Renal cortical epithelial cell (primary cell): ENCODE measurements at regions not wholly inside any gene's neighbourhood (a gene's known extent, or its start where the extent isn't known, plus 50 kb on each side); places are given as distances from the start of the nearest gene placed in this dataset.
A peak's percentile ranks its signal among the peaks of the same experiment; 100 is the strongest.

Experiments used
- DNase-seq: peaks from one replicate; pipeline ENCODE4 v3.0.0-alpha.2; 2011; ENCODE audit warnings: low read depth

- no peak for DNase-seq
Observed at GRCh38 chr21:24737296-24737850, 869.9 kb downstream of the MRPL39 start.

DNA sequence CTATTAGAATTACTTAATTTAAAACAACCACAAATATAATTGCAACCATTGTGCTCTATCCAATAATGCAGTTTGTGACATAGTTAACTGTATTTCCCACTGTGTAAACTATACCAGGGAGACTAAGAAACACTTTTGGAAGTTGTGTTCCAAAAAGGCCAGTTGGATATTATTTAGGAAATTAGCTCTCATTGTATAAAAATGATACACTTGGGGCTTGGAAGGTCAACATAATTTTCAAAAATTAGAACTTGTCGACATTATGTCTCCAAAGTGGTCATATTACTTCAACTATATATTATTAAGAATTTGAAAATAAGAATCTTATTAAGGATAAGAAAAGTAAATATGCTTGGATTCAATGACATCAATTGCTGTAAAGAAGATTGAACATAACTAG is 876.6 kb downstream of the MRPL39 start:
- DNase-seq: no peak

DNA sequence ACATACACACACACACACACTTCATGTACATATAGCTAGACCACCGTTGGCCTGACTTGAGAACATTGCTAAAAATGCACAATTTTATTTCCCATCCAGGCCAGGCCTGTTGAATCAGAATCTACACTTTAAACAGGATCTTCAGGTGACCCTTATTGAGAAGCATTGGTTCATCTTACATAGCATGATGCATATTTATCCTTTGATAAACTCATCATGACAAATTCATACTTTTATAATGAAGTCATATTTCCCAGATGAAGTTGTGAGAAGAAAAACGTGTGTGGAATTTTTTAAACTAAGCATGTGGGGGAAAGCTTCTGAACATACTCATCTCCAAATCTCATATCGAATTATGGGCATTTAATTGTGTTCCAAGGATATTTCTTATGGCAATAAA is 877.7 kb downstream of the MRPL39 start:
- DNase-seq: no peak

- peak; percentile 51 for DNase-seq
Observed at GRCh38 chr21:24727803-24728440, 879.4 kb downstream of the MRPL39 start.

DNA sequence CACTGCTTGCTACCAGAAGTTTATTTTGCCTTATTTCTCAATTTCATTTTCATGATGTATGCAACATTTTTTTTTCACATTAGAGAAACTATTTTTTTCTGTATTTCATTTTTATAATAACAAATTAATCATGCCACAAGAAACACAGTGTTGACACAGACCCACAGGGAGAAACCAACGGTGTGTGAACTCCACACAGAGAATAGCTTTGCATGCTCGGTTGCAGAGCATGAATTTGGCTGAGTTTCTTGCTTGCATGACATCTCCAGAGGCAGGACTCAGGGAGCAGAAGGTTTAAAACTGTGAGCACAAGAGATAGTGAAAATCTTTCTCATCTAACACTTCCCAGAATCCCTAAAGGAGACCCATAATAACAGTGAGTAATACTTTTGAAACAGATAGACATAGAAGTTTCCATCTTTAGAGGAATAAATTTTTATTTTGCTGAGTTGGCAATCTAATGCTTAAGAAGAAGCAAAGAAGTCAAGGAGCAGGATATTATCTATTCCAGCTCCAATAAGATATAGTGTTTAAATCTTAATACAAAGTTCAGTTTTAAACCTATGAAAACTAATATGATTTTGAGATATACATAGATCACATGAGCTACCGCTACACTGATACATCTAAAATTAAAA is 890.9 kb downstream of the MRPL39 start:
- DNase-seq: peak; percentile 62

GRCh38 chr21:24714646-24715200 is 892.6 kb downstream of the MRPL39 start:
- no peak for DNase-seq

- DNase-seq: peak; percentile 9
Observed at GRCh38 chr21:24705201-24705600, 902.1 kb downstream of the MRPL39 start.

DNA sequence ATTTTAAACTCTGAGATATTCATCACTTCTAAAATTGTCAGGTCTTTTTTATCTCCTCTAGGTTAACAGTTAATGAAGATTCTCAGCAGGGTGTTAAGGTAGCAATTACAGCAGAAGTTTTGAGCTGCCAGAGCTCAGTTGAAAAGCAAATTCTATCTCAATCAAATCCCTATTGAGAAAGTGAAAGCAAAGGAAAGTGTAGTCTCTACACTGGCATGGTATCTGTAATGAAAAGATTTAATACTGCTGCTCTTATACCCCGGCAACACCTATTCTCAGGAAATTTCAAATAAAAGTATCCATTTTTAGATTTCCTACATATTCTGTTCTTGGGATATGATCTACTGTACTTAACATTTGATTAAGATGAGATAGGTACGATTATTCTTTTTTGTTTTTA is 913.5 kb downstream of the MRPL39 start:
- no peak for DNase-seq

DNA sequence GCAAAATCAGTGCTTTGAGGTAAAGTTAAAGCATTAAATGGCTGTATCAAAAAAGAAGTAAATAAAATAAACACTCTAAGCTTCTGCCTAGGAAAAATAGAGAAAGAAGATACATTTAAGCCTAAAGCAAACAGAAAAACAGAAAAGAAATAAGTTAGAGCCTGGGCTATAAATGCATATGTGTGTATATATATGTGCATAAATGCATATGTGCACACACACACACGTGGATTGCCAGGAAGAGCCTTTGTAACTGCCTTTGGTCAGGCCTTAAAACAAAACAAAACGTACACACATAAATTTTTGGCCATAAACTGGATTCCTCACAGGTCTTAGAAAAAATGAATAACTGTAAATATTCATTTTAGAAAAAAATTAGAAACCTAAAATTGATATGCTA is 925.8 kb downstream of the MRPL39 start:
- no peak for DNase-seq

GRCh38 chr21:24671901-24672300 is 935.4 kb downstream of the MRPL39 start:
- peak; percentile 12 for DNase-seq

GRCh38 chr21:24658926-24659325 is 948.4 kb downstream of the MRPL39 start:
- DNase-seq: peak; percentile 40

GRCh38 chr21:24658026-24658425 is 949.3 kb downstream of the MRPL39 start:
- peak; percentile 56 for DNase-seq

DNA sequence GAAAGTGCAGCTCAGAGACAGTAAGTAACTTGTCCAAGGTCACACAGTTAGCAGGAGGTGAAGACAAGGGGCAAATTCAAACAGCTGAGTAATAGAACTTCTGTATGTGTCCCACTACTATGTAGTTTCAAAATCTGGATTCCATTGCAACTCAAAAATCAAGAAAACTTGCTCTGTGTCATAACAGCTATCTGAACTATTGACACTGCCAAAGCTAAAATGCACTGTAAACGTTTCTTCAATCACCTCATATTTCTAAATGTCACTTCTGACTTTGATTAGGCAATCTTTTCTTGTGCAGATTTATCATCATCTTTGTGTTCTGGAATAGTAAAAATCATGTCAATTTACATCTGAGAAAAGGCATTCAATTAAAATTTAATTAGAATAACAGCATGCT is 957.6 kb downstream of the MRPL39 start:
- no peak for DNase-seq

DNA sequence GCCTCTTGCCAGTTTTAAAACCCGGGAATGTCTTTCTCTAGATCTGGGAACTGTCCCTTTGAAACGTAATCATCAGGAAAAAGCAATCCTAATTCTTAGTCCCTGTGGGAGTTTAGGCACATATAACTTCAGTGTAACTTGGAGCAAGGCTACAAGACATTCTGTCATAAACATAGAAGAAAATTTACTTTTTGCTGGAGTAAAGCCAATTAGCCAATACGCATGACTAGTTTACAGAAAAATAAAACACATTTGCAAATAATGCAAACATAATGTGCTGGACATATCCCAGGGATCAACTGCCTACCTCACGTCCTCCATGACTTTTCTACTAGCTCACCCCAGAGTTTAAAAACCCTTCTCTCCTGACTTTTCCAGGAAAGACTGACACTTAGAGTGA is 970.6 kb downstream of the MRPL39 start:
- DNase-seq: no peak

DNA sequence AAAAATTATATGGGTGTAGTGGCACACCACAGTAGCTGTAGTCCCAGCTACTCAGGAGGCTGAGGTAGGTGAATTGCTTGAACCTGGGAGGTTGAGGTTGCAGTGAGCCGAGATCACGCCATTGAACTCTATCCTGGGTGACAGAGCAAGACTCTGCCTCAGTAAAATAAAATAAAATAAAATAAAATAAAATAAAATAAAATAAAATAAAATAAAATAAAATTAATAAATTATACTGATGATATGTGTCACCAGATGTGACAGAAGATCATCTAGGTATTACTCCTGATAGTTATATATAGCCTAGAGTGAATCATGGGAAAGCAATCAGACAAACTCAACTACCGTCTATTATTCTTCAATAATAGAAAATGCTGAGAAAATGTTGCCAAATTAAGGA is 972.5 kb downstream of the MRPL39 start:
- no peak for DNase-seq

GRCh38 chr21:24628536-24628935 is 978.7 kb downstream of the MRPL39 start:
- DNase-seq: no peak

DNA sequence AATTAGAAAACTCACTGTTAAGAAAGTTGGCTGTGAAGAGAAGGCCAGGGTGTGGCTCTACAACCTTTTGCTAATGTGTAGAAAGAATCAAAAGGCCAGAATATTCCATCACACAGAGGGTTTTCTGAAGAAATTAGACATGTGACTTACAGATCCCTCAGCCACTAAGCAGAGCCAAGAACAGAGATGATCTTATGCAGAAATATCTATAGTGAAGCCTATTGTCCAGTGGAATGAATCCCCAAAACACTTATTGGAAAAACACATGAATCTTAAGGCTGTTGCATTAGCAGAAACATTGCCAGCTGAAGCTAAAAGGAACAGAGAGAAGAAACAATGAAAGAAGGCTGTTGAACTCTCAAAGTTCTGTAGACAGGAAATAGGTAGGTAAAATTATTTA is 979.2 kb downstream of the MRPL39 start:
- no peak for DNase-seq

DNA sequence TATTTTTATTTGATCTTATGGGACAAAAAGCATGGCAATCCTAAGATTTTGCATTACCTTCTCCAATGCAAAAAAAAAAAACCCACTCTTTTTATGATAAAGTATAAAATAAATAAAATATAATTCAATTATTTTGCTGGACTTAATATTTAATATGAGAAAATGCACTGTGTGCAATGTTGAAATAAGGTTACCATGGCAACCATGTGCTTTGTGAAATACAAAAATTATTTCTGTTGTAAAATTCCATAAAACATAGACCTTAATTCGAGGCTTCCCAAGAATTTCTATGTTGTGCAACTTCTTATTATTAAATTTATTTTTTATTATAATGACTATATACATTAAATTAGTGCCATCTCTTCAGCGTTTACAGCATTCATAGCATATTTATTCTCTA is 989.5 kb downstream of the MRPL39 start:
- DNase-seq: no peak

GRCh38 chr21:24594082-24594481 is 1013.2 kb downstream of the MRPL39 start:
- no peak for DNase-seq

- no peak for DNase-seq
Observed at GRCh38 chr21:24590261-24590660, 1017.0 kb downstream of the MRPL39 start.

- no peak for DNase-seq
Observed at GRCh38 chr21:24583473-24583872, 1023.8 kb downstream of the MRPL39 start.

- no peak for DNase-seq
Observed at GRCh38 chr21:24577301-24577700, 1030.0 kb downstream of the MRPL39 start.

DNA sequence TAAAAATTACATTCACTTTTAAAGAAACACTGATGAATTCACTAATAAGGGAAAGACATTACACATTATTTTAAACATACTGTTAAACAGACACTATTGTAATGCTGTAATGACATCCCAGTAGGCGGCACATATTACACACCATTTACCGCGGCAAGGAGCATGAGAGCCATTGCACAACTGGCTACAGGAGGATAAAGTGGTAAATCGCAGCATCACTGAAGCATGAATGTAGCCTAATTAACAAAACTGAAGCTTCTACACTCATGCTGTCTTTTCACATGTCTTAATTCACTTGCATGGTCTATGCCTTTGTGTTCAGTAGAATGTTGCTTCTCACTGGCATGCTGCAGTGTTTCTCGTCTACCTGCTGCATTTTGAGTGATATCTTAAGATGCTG is 1046.0 kb downstream of the MRPL39 start:
- no peak for DNase-seq
